Gastrocnemius medialis (tissue), 4 donors: ENCODE measurements at regions not wholly inside any gene's neighbourhood (a gene's known extent, or its start where the extent isn't known, plus 50 kb on each side); places are given as distances from the start of the nearest gene placed in this dataset.

Experiments
- POLR2A ChIP-seq, 2 donors: fragments of 450-650 bp; IDR thresholded peaks; one replicate each; pipeline ENCODE4 v1.6.1; 2017; ENCODE audit warnings: antibody characterized with exemption in 2 of 2, mild to moderate bottlenecking in 2 of 2, moderate library complexity in 2 of 2
- TF ChIP-seq, protein P1 (sequence below), 5 experiments: fragments of 450-650 bp in 3 of 5; fragments of 200-600 bp in 2 of 5; sonication (generic) in 2 of 5; IDR thresholded peaks in 4 of 5; conservative IDR thresholded peaks in 1 of 5; 1 replicate in 4 of 5; 2 replicates in 1 of 5; pipeline ENCODE4 v1.5.1; 2016 to 2019; ENCODE audit warnings: antibody characterized with exemption in 5 of 5, mild to moderate bottlenecking in 3 of 5, moderate library complexity in 3 of 5

DNA sequence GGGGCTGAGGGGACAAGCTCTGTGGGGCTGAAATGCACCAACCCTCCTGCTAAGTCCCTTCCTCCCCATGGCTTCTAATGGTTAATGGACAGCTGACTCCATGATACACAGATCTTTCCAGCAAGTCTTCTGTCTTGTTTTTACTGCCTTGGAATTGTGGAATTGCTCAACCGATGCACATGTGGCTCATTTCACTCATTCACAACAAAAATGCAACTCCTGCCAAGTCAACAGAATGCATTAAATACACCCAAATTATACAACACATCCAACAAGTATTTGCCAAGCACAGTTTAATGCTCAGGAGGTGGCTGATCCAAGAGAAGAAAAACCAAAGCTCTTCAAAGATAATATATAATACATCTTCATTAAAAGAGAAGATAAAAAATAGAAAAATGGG is 61.9 kb upstream of the PAGE4 start:
- TF ChIP-seq, protein P1, sequence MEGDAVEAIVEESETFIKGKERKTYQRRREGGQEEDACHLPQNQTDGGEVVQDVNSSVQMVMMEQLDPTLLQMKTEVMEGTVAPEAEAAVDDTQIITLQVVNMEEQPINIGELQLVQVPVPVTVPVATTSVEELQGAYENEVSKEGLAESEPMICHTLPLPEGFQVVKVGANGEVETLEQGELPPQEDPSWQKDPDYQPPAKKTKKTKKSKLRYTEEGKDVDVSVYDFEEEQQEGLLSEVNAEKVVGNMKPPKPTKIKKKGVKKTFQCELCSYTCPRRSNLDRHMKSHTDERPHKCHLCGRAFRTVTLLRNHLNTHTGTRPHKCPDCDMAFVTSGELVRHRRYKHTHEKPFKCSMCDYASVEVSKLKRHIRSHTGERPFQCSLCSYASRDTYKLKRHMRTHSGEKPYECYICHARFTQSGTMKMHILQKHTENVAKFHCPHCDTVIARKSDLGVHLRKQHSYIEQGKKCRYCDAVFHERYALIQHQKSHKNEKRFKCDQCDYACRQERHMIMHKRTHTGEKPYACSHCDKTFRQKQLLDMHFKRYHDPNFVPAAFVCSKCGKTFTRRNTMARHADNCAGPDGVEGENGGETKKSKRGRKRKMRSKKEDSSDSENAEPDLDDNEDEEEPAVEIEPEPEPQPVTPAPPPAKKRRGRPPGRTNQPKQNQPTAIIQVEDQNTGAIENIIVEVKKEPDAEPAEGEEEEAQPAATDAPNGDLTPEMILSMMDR (IDR thresholded peaks at IDR 0.05 in 4 of 5, conservative IDR thresholded peaks at IDR 0.05 in 1 of 5): no peak
- no peak for TF ChIP-seq POLR2A (IDR thresholded peaks at IDR 0.05)
